ENCODE measurements at regions not wholly inside any gene's neighbourhood (a gene's known extent, or its start where the extent isn't known, plus 50 kb on each side); places are given as distances from the start of the nearest gene placed in this dataset.
"Not testable (repeated sequence)": the region's sequence is repeated elsewhere in the genome, so short reads cannot be mapped to it uniquely, and the experiment has no call there.

- WGBS (ENCODE audit: insufficient coverage, insufficient read length), result no CpG with 5 or more reads among the region's 3 CpGs
- not testable (repeated sequence) for H3K27ac ChIP-seq (ENCODE audit: low read length); DNase-seq (ENCODE audit: low read depth, low spot score); H3K4me1 ChIP-seq (ENCODE audit: control insufficient read depth, insufficient read depth, low read length); H3K27me3 ChIP-seq (ENCODE audit: control insufficient read depth, insufficient read depth, low read length); H3K36me3 ChIP-seq (ENCODE audit: control insufficient read depth, insufficient read depth, low read length); H3K4me3 ChIP-seq (ENCODE audit: low read length); H3K9me3 ChIP-seq (ENCODE audit: control insufficient read depth, insufficient read depth, low read length)
These were observed 126.6 kb upstream of the ERV3-1 start for GRCh38 chr7:65133087-65133486.

- H3K4me3 ChIP-seq (ENCODE audit: low read length); H3K9me3 ChIP-seq (ENCODE audit: control insufficient read depth, insufficient read depth, low read length); H3K4me1 ChIP-seq (ENCODE audit: control insufficient read depth, insufficient read depth, low read length); H3K27ac ChIP-seq (ENCODE audit: low read length); H3K36me3 ChIP-seq (ENCODE audit: control insufficient read depth, insufficient read depth, low read length); DNase-seq (ENCODE audit: low read depth, low spot score); H3K27me3 ChIP-seq (ENCODE audit: control insufficient read depth, insufficient read depth, low read length): not testable (repeated sequence)
- WGBS (ENCODE audit: insufficient coverage, insufficient read length), result no CpG with 5 or more reads among the region's 1 CpG
These were observed 125.8 kb upstream of the ERV3-1 start for GRCh38 chr7:65132256-65132655.

DNA sequence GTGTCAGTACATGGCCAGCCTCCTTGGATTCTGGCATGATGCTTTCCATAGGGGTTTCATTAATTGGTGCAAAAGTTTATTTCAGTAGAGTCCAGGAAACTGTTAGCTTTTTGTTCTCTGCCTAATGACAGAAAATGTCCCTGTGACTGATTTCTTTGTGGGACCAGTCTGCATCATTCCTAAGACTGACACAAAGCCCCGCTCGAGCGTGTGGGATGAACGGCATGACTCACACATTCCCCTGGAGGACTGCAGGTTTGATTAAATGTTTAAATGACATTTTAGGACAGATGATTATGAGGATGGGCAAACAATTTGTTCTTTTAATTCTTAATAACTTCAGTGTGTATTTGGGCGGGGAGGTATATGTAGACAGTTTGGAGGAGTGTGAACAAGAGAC, 120.9 kb upstream of the ERV3-1 start:
- not testable (repeated sequence) for H3K4me1 ChIP-seq (ENCODE audit: control insufficient read depth, insufficient read depth, low read length); H3K9me3 ChIP-seq (ENCODE audit: control insufficient read depth, insufficient read depth, low read length); H3K27ac ChIP-seq (ENCODE audit: low read length); H3K27me3 ChIP-seq (ENCODE audit: control insufficient read depth, insufficient read depth, low read length); H3K36me3 ChIP-seq (ENCODE audit: control insufficient read depth, insufficient read depth, low read length); H3K4me3 ChIP-seq (ENCODE audit: low read length); DNase-seq (ENCODE audit: low read depth, low spot score)
- WGBS (ENCODE audit: insufficient coverage, insufficient read length), result no CpG with 5 or more reads among the region's 5 CpGs

DNA sequence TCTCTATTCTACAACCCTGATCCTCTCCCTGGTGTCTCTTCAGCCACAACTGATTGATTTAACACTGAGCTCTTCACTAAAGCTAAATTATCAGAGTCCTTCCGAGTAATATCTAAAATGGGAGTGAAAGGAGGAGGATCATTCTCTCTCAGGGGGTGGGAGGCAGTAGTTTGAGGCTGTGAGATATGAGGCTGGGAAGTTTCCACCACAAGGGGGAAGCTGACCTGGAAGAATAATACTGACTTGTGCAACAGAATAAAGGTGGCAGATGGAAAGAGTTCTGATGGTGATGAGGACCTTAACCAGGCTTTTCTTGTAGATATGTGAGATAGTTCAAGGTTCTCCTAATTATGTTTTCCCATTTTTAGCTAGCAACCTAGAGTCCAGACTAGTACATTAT, 118.1 kb upstream of the ERV3-1 start:
- not testable (repeated sequence) for H3K4me3 ChIP-seq (ENCODE audit: low read length); H3K4me1 ChIP-seq (ENCODE audit: control insufficient read depth, insufficient read depth, low read length); H3K27me3 ChIP-seq (ENCODE audit: control insufficient read depth, insufficient read depth, low read length); H3K27ac ChIP-seq (ENCODE audit: low read length); H3K36me3 ChIP-seq (ENCODE audit: control insufficient read depth, insufficient read depth, low read length); H3K9me3 ChIP-seq (ENCODE audit: control insufficient read depth, insufficient read depth, low read length); DNase-seq (ENCODE audit: low read depth, low spot score)
- WGBS (ENCODE audit: insufficient coverage, insufficient read length), result no CpG with 5 or more reads among the region's 1 CpG

GRCh38 chr7:65105650-65106203, 99.2 kb upstream of the ERV3-1 start:
- H3K36me3 ChIP-seq (ENCODE audit: control insufficient read depth, insufficient read depth, low read length), result not testable (repeated sequence)
- WGBS (ENCODE audit: insufficient coverage, insufficient read length), result no CpG with 5 or more reads among the region's 1 CpG

GRCh38 chr7:65100499-65100898, 94.0 kb upstream of the ERV3-1 start:
- H3K27ac ChIP-seq (ENCODE audit: low read length); H3K4me3 ChIP-seq (ENCODE audit: low read length); H3K27me3 ChIP-seq (ENCODE audit: control insufficient read depth, insufficient read depth, low read length); H3K36me3 ChIP-seq (ENCODE audit: control insufficient read depth, insufficient read depth, low read length); DNase-seq (ENCODE audit: low read depth, low spot score); H3K4me1 ChIP-seq (ENCODE audit: control insufficient read depth, insufficient read depth, low read length); H3K9me3 ChIP-seq (ENCODE audit: control insufficient read depth, insufficient read depth, low read length): not testable (repeated sequence)
- 100% methylated on average over 1 of the region's 4 CpGs for WGBS (ENCODE audit: insufficient coverage, insufficient read length)

More at GRCh38 chr7:65105650-65106203, 99.2 kb upstream of the ERV3-1 start:
- not testable (repeated sequence) for DNase-seq (ENCODE audit: low read depth, low spot score); H3K27me3 ChIP-seq (ENCODE audit: control insufficient read depth, insufficient read depth, low read length); H3K4me3 ChIP-seq (ENCODE audit: low read length); H3K9me3 ChIP-seq (ENCODE audit: control insufficient read depth, insufficient read depth, low read length); H3K27ac ChIP-seq (ENCODE audit: low read length); H3K4me1 ChIP-seq (ENCODE audit: control insufficient read depth, insufficient read depth, low read length)

DNA sequence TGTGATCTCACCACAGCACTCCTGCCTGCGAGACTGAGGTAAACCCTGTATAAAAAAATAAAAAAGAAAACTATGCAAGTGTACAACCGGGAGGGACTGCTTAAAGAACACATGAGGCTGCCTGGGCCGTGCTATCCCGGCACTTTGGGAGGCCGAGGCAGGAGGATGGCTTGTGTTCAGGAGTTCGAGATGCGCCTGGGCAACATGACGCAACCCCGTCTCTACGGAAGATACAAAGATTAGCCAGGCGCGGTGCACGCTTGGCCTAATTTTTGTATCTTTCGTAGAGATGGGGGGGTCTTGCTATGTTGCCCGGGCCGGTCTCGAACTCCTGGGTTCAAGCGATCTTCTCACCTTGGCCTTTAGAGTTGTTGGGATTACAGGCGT, 75.2 kb upstream of the ERV3-1 start:
- H3K4me1 ChIP-seq (ENCODE audit: control insufficient read depth, insufficient read depth, low read length); H3K27me3 ChIP-seq (ENCODE audit: control insufficient read depth, insufficient read depth, low read length); H3K4me3 ChIP-seq (ENCODE audit: low read length); H3K36me3 ChIP-seq (ENCODE audit: control insufficient read depth, insufficient read depth, low read length); DNase-seq (ENCODE audit: low read depth, low spot score); H3K27ac ChIP-seq (ENCODE audit: low read length); H3K9me3 ChIP-seq (ENCODE audit: control insufficient read depth, insufficient read depth, low read length): not testable (repeated sequence)
- no CpG with 5 or more reads among the region's 19 CpGs for WGBS (ENCODE audit: insufficient coverage, insufficient read length)

DNA sequence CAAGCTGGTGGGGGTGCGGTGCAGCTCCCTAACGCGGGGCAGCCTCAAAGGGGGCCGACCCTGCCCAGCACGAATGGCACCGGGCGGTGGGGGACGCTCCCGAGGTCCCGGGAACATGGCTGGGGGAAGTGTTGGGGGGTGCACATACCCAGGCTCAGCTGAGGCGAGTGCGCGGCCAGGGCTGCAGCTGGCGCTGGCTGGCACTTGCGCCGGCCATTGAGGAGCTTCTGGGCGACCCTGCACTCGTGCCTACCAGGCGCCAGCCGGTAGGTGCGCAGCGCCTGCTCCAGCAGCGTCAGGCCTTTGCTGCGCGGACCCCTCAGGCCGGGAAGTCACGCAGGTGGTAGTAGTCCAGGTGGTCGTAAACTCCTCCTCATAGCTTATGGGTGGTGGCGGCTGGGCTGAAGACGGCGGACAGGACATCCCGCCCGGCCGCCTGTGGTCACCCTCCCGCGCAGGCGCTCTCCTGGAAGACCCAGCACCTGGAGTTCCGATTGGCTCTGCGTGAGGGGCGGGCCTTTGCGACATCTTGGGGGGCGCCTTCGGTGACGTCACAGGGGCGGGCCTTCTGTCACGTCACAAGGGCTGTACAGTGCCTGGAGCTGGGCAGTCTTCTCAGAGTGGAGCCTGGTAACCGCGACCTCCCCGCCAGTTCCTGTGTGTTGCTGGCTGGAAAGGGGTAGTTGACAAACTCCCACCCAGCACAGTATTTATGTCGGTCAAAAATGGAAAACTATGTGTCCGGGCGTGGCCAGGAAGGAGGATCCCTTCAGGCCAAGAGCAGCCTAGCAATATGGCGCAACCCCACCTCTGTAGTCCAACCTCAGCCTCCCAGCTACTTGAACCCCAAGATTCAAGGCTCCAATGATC, 74.5 kb upstream of the ERV3-1 start:
- not testable (repeated sequence) for H3K27me3 ChIP-seq (ENCODE audit: control insufficient read depth, insufficient read depth, low read length); H3K4me1 ChIP-seq (ENCODE audit: control insufficient read depth, insufficient read depth, low read length); H3K27ac ChIP-seq (ENCODE audit: low read length); H3K36me3 ChIP-seq (ENCODE audit: control insufficient read depth, insufficient read depth, low read length); H3K9me3 ChIP-seq (ENCODE audit: control insufficient read depth, insufficient read depth, low read length)
- DNase-seq (ENCODE audit: low read depth, low spot score), result peak; percentile 39
- H3K4me3 ChIP-seq (ENCODE audit: low read length), result peak overlapping the region; percentile 48; the same call in 1 of the 2 replicates
- WGBS (ENCODE audit: insufficient coverage, insufficient read length), result no CpG with 5 or more reads among the region's 53 CpGs

GRCh38 chr7:65074959-65075358, 68.5 kb upstream of the ERV3-1 start:
- not testable (repeated sequence) for H3K36me3 ChIP-seq (ENCODE audit: control insufficient read depth, insufficient read depth, low read length); DNase-seq (ENCODE audit: low read depth, low spot score); H3K27me3 ChIP-seq (ENCODE audit: control insufficient read depth, insufficient read depth, low read length); H3K27ac ChIP-seq (ENCODE audit: low read length); H3K4me1 ChIP-seq (ENCODE audit: control insufficient read depth, insufficient read depth, low read length); H3K4me3 ChIP-seq (ENCODE audit: low read length); H3K9me3 ChIP-seq (ENCODE audit: control insufficient read depth, insufficient read depth, low read length)
- no CpG with 5 or more reads among the region's 33 CpGs for WGBS (ENCODE audit: insufficient coverage, insufficient read length)

DNA sequence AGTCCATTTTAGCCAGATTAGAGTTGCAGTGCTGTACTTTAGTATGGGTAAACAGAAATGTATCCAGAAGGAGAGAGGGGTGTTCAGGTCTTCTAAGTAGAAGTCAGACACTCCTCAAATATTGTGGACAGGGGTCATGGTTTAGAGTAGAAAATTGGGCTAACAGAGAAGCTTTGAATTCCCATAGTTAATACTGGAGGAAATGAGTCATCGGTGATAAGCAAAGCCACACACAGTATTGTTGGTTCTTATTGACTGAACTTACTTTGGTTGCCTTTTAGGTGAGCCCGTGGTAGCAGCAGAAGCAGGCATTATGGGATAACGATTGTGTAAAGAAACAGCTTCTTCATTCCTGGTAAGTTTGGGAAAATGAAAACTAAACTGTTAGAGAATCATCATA, 66.7 kb upstream of the ERV3-1 start:
- not testable (repeated sequence) for H3K9me3 ChIP-seq (ENCODE audit: control insufficient read depth, insufficient read depth, low read length); DNase-seq (ENCODE audit: low read depth, low spot score); H3K36me3 ChIP-seq (ENCODE audit: control insufficient read depth, insufficient read depth, low read length); H3K27ac ChIP-seq (ENCODE audit: low read length); H3K4me1 ChIP-seq (ENCODE audit: control insufficient read depth, insufficient read depth, low read length); H3K4me3 ChIP-seq (ENCODE audit: low read length); H3K27me3 ChIP-seq (ENCODE audit: control insufficient read depth, insufficient read depth, low read length)
- WGBS (ENCODE audit: insufficient coverage, insufficient read length), result no CpG with 5 or more reads among the region's 3 CpGs
